Endothelial cell (in vitro differentiated cells): ENCODE measurements at regions not wholly inside any gene's neighbourhood (a gene's known extent, or its start where the extent isn't known, plus 50 kb on each side); places are given as distances from the start of the nearest gene placed in this dataset.

ENCODE experiments used
- DNase-seq: peaks from one replicate; pipeline ENCODE4 v3.0.0; 2021; ENCODE audit warnings: low spot score
- H3K27ac Mint-ChIP-seq: one replicate; pipeline ENCODE4 v1.8.0; 2021; ENCODE audit warnings: mixed read lengths, inconsistent platforms; ENCODE audit not compliant: unreplicated experiment
- H3K27me3 Mint-ChIP-seq: one replicate; pipeline ENCODE4 v1.8.0; 2021; ENCODE audit warnings: mild to moderate bottlenecking, moderate library complexity, mixed read lengths, inconsistent platforms; ENCODE audit not compliant: unreplicated experiment
- H3K36me3 Mint-ChIP-seq: one replicate; pipeline ENCODE4 v1.8.0; 2021; ENCODE audit warnings: mild to moderate bottlenecking, low read depth, mixed read lengths, inconsistent platforms; ENCODE audit not compliant: unreplicated experiment
- H3K4me1 Mint-ChIP-seq: one replicate; pipeline ENCODE4 v1.8.0; 2021; ENCODE audit warnings: mild to moderate bottlenecking, mixed read lengths, inconsistent platforms; ENCODE audit not compliant: unreplicated experiment
- H3K4me3 Mint-ChIP-seq: one replicate; pipeline ENCODE4 v1.8.0; 2021; ENCODE audit warnings: mild to moderate bottlenecking, mixed read lengths, inconsistent platforms; ENCODE audit not compliant: unreplicated experiment
- H3K9me3 Mint-ChIP-seq: one replicate; pipeline ENCODE4 v1.8.0; 2021; ENCODE audit warnings: mixed read lengths, inconsistent platforms; ENCODE audit not compliant: unreplicated experiment
- TF ChIP-seq, protein P1 (sequence below): fragments of 200-600 bp; sonication (generic); IDR thresholded peaks from one replicate; pipeline ENCODE4 v1.5.0; 2021; ENCODE audit warnings: antibody characterized with exemption; ENCODE audit not compliant: unreplicated experiment

DNA sequence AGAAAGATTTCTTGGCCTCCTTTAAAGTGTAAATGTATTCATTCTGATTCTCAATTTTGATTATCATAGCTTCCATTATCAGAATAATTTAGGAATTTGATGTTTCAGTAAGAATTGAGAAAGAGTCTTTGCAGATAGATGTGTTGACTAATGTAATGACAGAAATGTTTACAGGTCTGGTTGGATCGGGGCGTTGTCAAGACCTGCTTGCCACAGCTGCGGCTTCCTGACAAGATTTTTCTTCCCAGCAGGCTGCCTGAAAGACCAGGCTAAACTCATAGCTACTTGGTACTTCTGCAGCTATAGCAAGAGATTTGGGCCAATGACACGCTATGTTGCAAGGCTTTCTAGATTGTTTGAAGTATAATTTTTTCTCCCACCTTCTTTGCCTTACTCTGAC is 91.5 kb upstream of the ANKRD50 start:
- Mint-ChIP-seq H3K27me3 (no peaks in the 10 kb centered on the region), H3K4me1 (no peaks in the 10 kb centered on the region)

DNA sequence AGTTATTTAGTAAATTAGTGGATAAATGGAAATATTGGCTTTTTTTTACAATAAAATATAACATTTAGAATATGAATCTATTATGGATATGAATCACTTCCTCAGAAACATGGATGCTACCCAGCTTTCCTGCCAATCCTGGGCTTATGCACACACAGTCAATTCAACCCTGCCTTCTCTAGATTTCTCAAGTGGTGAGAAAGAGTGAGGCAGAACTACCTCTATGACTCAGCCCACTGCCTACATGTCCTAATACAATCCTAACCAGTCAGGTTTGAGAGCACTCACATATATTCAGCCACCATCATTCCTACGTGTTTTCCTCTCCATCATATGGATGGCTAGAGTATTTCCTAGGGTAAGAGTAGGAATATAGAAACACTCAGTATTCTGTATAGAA is 91.1 kb upstream of the ANKRD50 start:
- Mint-ChIP-seq H3K4me1 (no peaks in the 10 kb centered on the region), H3K36me3 (no peaks in the 10 kb centered on the region), H3K27me3 (no peaks in the 10 kb centered on the region), H3K27ac (no peak overlapping the region), H3K4me3 (no peak overlapping the region), H3K9me3 (no peaks in the 10 kb centered on the region)
- TF ChIP-seq, protein P1, sequence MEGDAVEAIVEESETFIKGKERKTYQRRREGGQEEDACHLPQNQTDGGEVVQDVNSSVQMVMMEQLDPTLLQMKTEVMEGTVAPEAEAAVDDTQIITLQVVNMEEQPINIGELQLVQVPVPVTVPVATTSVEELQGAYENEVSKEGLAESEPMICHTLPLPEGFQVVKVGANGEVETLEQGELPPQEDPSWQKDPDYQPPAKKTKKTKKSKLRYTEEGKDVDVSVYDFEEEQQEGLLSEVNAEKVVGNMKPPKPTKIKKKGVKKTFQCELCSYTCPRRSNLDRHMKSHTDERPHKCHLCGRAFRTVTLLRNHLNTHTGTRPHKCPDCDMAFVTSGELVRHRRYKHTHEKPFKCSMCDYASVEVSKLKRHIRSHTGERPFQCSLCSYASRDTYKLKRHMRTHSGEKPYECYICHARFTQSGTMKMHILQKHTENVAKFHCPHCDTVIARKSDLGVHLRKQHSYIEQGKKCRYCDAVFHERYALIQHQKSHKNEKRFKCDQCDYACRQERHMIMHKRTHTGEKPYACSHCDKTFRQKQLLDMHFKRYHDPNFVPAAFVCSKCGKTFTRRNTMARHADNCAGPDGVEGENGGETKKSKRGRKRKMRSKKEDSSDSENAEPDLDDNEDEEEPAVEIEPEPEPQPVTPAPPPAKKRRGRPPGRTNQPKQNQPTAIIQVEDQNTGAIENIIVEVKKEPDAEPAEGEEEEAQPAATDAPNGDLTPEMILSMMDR = no peak
- DNase-seq = no peak

More for the DNA sequence above, 91.5 kb upstream of the ANKRD50 start:
- no peak overlapping the region for H3K4me3 Mint-ChIP-seq
- TF ChIP-seq, protein P1 = no peak
- no peak for DNase-seq
- H3K36me3 Mint-ChIP-seq = no peaks in the 10 kb centered on the region
- H3K27ac Mint-ChIP-seq = no peak overlapping the region
- no peaks in the 10 kb centered on the region for H3K9me3 Mint-ChIP-seq

DNA sequence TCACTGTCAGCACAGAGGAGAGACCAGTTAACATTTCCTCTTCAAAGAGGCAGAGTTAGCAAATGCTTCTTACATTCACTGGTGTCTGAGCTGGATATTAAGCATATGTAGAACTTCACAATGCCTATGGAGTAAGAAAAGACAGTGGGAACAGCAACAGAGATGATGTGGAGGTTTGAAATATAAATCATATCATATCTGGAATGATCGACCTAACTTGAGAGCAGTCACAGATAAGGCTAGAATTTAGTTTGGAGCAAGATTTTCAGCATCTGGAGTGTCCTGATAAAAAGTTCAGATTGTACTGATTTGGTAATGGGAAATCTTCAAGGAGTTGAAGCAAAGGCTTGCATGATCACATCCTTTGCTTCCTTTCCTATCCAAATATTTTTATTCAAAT is 90.5 kb upstream of the ANKRD50 start:
- Mint-ChIP-seq H3K9me3 (no peaks in the 10 kb centered on the region), H3K36me3 (no peaks in the 10 kb centered on the region), H3K4me1 (no peaks in the 10 kb centered on the region), H3K4me3 (no peak overlapping the region), H3K27me3 (no peaks in the 10 kb centered on the region), H3K27ac (no peak overlapping the region)
- TF ChIP-seq, protein P1 = no peak
- DNase-seq = no peak

DNA sequence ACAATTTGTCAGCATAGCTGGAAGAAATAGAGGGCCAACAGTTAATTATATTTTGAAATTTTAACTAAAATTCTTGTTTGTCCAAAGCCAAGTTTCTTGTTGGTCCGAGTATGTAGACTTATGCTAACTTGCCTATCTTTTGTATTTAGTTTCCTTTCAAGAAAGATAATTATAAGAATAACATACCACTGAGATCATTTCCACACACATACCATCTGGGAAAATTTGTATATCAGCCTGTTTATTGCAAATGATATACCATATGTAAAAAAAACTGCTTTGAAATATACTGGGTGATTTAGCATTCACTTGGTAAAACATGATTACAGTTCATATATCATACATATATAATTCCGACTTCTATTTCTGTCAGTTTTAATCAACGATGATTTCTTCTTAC is 84.7 kb upstream of the ANKRD50 start:
- no peak overlapping the region for H3K27ac Mint-ChIP-seq
- H3K9me3 Mint-ChIP-seq = no peaks in the 10 kb centered on the region
- no peak for DNase-seq
- TF ChIP-seq, protein P1 = no peak
- no peak overlapping the region for H3K4me3 Mint-ChIP-seq
- H3K36me3 Mint-ChIP-seq = no peaks in the 10 kb centered on the region
- H3K4me1 Mint-ChIP-seq = no peaks in the 10 kb centered on the region
- H3K27me3 Mint-ChIP-seq = no peaks in the 10 kb centered on the region

DNA sequence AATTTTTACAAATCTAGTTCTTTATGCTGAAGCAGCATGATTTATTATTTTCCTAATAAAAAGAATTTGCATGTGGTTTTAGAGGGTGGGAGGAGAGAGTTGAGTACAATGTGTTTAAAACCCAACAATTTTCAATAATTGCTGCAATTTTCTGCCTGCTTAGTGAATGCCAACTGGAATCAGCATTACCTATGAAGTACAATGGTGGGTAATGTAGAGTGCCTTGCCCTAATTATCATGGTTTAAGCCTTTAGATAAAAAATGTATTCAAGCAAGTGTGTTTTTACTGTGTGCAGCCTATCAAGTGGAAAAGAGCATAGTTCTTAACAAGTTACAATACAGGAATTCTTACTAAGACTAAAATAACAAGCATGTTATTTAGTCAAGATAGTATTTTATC is 77.9 kb upstream of the ANKRD50 start:
- no peak overlapping the region for H3K27ac Mint-ChIP-seq
- no peak for DNase-seq
- no peaks in the 10 kb centered on the region for H3K27me3 Mint-ChIP-seq
- no peak overlapping the region for H3K4me3 Mint-ChIP-seq
- no peaks in the 10 kb centered on the region for H3K36me3 Mint-ChIP-seq
- TF ChIP-seq, protein P1 = no peak
- H3K9me3 Mint-ChIP-seq = no peaks in the 10 kb centered on the region
- no peaks in the 10 kb centered on the region for H3K4me1 Mint-ChIP-seq
